ENCODE measurements at regions not wholly inside any gene's neighbourhood (a gene's known extent, or its start where the extent isn't known, plus 50 kb on each side); places are given as distances from the start of the nearest gene placed in this dataset.
A peak's percentile ranks its signal among the peaks of the same experiment; 100 is the strongest.

DNA sequence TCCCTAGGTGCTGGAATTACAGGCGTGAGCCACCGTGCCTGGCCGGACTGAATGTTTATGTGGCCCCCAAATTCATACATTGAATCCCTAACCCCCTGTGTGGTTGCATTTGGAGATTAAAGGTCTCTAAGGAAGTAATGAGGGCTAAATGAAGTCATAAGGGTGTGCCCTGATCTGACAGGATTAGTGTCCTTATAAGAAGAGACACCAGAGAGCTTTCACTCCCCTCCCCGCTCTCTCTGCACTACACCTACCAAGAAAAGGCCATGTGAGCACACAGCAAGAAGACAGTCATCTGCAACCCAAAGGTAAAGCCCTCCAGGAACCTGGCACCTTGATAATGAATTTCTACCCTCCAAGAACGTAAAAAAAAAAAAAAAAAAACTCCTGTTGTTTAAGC is 212.1 kb upstream of the CAND1 start:
- TF ChIP-seq CTCF (IDR thresholded peaks at IDR 0.05; ENCODE audit: low read depth, low read length): no peak
- no peak overlapping the region for H3K4me3 ChIP-seq (ENCODE audit: low read depth, low read length)

DNA sequence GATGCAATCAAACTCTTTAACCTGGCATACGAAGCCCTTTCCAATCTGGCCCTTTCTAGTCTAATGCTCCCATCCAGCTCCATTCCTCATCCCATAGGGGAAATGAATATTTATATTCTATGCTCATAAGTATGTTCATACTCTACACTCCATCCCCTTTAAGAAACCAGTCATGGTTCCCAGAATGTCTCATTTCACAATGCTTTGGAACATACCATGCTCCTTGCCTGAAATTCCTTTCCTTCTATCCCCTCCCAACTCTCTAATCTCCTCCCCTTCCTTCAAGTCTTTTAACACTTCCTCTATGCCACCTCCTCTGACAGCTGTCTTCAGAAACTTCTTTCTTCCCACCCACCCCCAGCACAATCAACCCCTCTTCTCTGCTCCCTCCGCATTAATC is 207.0 kb upstream of the CAND1 start:
- no peak for TF ChIP-seq CTCF (IDR thresholded peaks at IDR 0.05; ENCODE audit: low read depth, low read length)
- no peak overlapping the region for H3K4me3 ChIP-seq (ENCODE audit: low read depth, low read length)

GRCh38 chr12:67067453-67068203 is 201.5 kb upstream of the CAND1 start:
- no peak for TF ChIP-seq CTCF (IDR thresholded peaks at IDR 0.05; ENCODE audit: low read depth, low read length)
- H3K4me3 ChIP-seq (ENCODE audit: low read depth, low read length): no peak overlapping the region

DNA sequence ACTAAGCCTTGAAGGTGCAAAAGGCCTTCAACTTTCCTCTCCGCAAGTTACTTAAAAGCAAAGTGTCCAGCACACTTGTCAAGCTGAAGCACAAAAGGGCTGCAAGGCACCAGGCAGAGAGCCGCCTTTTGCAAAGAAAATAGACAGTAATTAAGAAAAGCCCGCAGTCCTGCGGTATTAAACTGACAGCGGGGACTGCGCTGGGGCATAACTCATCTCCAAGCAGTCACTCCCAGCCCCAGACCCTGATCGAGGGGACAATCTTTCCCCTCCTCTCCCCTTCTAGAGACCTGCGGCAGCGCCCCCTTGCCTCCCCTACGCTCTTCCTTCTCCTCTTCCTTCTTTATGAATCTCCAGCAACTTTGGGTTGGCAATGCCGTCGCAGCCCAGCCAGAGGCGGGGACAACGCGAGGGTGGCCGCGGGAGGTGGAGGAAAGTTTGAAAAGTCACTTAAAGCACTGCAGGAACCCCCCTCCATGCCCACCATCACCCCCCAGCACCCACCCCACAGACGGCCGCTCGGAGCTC is 200.9 kb upstream of the CAND1 start:
- no peak overlapping the region for H3K4me3 ChIP-seq (ENCODE audit: low read depth, low read length)
- TF ChIP-seq CTCF (IDR thresholded peaks at IDR 0.05; ENCODE audit: low read depth, low read length): no peak

DNA sequence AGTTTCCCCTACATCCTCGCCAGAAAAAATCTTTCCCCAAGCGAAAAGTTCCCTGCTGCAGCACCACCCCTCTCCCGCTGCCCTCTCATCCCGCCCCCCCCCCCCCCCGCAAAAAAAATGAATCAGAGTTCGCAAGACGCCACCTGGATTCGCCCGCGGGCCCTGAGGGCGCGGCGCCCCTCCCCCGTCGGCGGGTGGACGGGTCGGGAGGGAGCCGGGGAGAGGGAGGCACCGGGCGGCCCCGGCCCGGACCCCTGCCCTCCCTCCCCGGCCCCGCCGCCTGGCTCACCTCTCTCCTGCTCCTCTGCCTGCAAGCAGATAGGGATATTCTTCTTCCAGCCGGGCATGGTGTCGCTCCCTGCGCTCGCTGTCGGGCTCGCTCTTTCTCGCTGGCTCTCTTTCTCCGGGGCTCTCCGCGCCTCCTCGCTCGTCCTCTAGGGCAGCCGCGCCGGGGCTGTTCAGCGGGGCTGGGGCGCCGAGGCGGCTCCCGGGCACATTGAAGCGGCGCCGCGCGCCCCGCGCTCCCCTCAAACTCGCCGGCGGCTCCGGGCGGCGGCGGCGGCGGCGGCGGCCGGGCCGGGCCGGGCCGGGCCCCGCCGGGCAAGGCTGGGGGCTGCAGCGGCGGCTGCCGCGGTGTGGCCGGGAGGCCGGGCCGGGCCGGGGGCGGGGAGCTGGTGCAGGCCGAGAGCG is 200.3 kb upstream of the CAND1 start:
- TF ChIP-seq CTCF (IDR thresholded peaks at IDR 0.05; ENCODE audit: low read depth, low read length): no peak
- peak overlapping the region; percentile 46 for H3K4me3 ChIP-seq (ENCODE audit: low read depth, low read length)

DNA sequence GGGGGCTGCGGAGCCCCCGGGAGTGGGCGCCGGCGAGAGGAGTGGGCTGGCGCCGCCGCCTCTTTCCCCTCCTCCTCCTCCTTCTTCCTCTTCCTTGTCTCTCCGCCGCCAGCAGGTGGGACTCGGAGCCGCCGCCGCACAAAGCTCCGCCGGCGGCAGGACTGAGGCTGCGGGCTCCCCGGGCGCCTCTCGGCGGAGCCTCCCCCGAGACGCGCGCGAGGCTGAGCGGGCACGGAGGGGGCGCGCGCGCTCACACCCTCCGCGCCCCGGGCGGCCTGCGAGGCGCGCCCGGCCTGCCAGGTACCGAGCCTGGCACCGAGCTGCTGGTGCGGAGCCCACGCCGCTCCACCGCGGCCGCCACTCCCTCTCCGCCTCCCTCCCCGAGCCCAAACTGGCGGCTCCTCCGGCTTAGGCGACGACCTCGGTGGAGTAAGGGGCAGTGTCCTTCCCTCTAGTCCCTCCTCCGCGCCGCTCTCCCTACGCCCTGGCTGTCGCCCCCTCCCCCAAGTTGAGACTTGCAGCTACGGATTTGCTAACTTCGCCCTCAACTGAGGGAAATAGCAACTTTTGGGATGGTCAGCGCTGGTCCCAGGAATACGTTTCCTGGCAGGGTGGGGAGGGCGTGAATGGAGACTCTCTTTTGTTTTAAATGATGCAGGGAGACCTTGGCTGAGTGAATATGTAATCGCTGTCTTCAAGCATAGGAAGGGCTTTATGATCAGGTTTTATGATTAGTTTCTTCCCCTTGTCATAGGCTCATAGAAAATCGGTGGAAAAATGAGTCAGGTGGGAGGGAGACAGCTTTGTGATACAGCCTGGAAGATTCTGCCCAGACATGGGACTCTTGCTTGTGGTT is 199.5 kb upstream of the CAND1 start:
- TF ChIP-seq CTCF (IDR thresholded peaks at IDR 0.05; ENCODE audit: low read depth, low read length): no peak
- H3K4me3 ChIP-seq (ENCODE audit: low read depth, low read length): peak overlapping the region; percentile 46
